GM19023 (cell line): ENCODE measurements at regions not wholly inside any gene's neighbourhood (a gene's known extent, or its start where the extent isn't known, plus 50 kb on each side); places are given as distances from the start of the nearest gene placed in this dataset.
"Not testable (repeated sequence)": the region's sequence is repeated elsewhere in the genome, so short reads cannot be mapped to it uniquely, and the experiment has no call there.

ENCODE experiments used
- ATAC-seq: cut with Tn5 transposase; IDR thresholded peaks from one replicate; pipeline ENCODE4 v1.9.1; 2021; ENCODE audit warnings: mild to moderate bottlenecking, moderate library complexity; ENCODE audit not compliant: unreplicated experiment

DNA sequence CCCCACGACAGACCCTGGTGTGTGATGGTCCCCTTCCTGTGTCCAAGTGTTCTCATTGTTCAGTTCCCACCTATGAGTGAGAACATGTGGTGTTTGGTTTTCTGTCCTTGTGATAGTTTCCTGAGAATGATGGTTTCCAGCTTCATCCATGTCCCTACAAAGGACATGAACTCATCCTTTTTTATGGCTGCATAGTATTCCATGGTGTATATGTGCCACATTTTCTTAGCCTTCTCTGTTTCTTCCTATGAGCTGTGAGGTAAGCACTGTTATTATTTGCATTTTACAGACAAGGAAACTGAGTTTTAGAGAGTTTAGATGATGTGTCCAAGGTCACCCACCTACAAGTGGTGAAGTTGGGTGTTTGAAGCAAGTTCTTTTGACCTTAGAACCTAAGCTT lies 51.1 kb upstream of the BNC1 start:
- ATAC-seq: not testable (repeated sequence)

DNA sequence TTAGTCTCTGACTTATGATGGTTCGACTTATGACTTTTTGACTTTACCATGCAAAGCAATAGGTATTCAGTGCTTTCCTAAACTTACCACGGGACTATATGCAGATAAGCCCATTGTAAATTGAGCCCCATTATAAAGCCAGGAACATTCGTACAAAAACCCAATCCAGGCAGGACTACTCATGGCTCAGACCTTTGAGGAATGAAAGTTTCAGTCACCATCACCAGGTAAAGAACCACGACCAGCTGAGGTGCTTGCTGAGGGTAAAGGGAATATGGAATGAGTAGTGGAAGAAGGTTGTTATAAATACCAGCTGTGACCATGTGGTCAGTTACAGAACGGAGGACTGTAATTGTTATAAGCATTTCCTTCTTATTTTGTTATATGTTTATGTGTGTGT lies 54.9 kb upstream of the BNC1 start:
- ATAC-seq: no peak

DNA sequence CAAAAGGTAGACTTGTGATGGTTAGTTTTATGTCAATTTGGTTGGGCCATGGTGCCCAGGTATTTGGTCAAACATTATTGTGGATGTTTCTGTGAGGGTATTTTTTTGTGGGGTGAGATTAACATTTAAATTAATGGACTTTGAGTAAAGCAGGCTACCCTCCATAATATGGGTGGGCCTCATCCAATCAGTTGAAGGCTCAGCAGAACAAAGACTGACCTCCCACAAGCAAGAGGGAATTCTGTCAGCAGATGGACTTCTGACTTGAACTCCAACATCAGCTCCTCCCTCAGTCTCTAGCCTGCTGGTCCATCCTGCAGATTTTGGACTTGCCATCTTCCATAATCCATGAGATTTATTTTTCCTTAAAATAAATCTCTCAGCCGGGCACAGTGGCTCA lies 55.6 kb upstream of the BNC1 start:
- no peak for ATAC-seq

DNA sequence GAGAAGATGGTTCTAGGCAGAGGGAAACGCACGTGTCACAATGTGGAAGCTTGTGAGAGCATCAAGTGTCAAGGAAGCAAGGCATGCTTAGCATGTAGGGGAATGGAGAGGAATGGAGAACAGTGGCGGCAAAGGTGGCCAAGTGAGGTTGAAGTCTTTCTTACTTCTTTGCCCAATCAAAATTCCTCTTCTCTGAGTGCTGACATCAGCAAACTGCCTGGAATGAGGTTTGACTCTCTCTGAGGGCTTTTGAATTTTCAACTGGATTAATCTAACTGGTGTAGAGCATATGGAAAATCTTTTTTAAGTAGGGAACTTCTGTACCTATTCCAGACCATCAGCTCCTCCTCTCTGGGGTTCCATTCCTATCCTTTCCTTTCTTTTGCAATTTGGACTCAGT lies 61.9 kb upstream of the BNC1 start:
- no peak for ATAC-seq

DNA sequence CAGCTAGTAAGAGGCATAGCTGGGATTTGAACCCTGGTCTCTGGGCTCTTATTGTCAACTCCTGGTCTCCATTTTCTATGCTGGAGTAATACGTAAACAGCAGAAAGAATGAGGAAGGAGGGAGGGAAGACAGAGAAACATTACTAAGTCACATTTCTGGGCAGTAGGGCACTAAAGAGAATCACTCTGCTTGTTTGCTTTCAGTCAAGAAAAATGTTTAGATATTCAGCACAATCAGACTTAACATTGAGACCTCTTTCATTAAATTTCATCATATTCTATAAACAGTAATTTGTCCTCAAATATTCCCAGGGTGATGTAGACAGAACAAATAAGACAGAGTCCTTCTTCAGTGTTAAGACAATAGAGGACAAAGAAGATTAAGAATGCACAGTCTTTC lies 67.7 kb upstream of the BNC1 start:
- ATAC-seq: no peak

DNA sequence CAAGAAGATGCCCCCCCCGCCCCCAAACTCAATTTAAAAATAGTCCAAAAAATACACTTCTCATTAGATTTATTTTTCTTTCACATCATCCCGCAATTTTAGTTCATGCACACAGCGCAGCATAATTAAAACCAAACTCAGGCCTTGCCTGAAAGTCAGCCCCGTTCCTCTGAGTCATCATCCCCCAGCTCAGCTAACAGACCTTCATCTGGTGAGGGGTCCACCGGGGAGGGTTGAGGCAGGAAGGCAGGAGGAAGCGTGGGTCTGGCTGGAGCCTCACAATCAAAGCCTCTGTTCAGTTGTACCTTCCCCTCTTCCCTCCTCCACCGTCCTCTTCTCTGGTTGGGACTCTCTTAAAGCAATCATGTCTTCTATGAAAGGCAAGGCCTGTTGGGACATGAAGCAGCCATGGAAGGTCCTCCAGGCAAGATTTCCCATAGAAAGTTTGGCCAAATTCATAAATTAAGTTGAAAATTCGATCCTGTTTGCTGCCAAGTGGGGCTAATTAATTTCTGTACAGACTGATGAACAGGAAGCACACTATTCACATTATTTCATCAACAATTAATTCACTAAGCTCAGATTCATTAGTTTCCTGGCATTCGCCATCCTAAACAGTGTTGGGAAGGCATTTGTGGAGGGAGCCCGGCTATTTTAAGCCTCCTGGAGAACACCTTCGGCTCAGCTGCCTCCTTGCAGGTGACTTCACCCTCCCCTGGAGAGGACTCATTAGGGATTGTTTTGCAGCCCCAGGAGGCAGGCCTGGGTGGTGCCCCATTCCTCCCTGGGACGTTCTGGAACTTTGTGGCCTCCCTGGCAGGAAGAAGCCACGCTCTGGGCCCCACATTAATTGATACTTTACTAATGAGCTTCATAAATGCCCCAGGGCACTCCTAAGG lies 72.3 kb upstream of the BNC1 start:
- ATAC-seq: no peak

DNA sequence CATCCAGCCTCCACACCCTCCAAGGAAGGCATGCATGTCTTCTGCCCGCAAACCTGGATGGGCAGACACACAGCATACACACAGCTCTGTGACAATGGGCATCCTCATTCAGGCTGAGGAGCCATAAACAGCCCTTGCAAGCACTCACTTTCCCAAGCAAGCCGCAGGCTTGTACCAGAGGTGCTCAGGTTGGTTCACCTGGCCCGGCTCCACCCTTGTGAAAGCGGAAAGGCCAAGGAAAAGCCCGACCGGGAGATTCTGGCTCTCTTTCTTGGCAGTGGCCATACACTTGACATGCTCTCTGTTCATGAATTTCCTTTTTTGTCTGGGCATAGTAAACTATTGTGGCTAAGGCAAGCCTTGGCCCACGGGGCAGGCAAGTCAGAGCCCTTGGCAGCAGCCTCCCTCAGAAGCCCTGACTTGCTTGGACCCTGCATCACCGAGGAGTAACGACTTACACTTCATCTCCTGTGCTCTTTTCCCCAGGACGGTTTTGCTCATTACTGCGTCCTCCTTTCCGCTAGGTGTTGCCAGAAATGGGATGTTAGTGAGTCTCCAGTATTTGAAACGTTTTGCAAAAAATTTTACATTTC lies 74.6 kb upstream of the BNC1 start:
- ATAC-seq: no peak

DNA sequence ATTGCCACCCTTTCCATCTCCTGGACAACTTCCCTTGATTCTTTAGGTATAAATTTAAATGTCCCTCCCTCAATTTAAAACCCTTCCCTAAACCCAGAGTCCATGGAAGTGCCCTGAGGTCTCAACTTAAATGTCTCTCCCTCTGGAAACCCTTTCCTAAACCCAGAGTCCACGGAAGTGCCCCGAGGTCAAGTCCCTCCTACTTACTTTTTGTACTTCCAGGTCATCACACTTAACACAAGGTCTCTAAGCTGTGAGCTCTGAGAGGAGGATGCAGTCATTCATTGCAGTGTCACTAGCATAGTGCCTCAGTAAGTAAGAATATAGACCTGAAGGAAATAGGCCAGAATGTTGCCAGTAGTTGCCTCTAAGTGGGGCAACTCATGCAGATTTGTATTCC lies 78.2 kb upstream of the BNC1 start:
- no peak for ATAC-seq

DNA sequence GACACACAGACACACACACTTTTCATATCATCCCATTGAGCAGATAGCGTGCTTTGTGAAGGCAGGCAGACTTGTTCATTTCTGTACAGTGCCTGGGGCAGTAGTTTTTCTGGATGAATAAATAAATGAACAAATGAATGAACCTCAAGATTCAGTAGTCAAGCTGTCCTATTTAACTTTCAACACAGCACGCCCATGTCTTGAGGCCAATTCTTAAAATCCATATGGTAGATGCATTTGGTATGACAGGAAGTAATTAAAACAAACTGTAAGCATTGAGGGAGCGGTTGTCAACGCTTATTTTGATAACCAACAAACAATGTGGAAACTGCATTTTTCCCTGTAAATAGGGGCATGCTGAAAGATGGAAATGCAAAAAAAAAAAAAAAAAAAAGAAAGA lies 80.0 kb upstream of the BNC1 start:
- no peak for ATAC-seq

DNA sequence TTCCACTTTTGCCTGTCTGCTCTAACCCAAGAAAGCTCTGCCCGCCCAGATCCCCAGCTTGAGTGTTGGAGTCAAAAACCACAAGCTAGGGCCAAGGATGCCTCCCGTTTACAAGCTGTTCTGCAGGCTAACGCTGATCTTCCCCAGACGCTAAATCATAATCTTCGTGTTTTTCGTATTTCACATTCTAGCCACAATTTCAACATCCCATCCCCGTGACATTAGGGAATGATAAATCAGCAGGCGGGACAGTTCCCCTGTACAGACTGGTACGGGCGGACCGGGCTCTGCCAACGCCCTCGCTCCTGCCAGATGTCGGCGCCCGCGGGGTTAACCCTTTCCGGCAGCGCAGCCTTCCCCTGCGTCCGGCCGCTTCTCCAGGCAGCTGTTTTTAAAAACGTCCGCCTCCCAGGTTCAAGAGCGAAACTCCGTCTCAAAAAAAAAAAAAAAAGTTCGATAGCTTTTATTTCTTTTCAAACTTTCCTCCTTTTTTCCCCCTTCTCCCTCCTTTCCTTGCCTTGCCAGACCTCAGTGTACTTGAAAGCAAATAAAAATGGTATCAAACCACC lies 81.0 kb upstream of the BNC1 start:
- ATAC-seq: no peak

DNA sequence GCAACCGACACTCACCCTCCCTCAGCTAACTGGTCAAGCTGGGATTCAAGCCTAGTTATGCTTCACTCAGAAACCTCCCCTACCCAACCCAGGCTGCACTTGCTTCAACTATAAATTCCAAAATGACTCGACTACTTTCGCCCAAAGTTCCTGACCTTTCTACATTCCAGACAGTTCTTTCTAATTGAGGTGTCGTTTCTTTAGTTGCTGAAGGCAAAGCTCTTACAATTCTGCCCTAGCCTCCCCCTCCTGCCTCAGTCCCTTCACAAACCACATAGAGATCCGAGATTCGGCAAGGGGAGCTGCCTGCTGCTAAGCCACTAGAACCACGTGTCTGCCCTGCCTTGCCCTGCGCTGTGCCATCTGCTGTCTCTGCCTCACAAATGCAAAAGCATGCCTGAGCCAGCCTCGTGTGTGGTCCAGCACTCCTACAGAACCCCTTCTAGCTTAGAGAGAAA lies 74.7 kb upstream of the SH3GL3 start:
- ATAC-seq: no peak

DNA sequence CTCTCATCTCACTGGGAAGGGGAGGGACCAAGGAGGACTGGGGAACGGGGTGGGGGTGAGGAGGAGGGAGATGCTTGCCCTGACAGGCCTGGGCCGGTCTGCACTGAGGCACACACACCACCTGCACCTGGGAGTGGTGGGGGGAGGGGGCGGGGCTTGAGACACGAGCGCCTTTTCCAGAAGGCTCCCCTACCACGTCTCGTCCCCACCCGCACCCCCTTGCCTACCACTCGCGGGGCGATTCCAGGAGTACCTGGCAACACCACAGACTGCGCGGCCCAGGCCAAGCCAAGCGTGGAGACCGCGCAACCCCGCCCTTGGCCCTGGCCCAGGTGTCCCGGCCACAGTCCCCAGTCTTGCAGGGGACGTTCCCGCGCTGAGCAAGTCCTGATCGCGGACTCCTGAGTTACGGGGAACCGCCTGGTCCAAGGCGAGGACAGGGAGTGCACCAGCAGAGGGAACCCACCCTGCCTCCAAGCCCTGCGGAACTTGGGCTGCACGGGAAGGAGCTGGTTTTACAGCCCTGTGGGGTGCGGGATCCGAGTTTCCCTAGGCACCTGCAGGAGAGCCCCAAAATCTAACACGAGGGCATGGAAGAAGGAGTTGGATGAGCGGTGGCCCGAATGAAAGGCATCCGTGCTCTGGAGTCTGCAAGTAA lies 68.1 kb upstream of the SH3GL3 start:
- ATAC-seq: no peak

DNA sequence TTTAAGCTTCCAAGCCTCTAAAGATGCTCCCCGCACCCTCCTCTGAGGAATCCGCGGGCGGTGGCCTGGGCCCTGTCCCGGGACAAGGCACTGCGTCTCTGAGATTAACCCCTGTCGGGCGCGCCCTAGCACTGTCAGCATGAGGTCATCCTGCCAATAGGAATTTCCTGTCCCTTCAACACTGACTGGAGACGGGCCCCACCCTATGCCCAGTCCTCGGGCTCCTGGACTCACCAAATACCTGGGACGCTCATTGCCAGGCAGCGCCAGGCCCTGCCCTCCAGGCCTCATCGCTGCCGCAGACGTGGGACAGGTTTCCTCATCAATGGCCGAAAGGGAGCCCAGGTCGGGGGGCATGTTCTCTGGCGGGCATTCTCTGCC lies 67.6 kb upstream of the SH3GL3 start:
- ATAC-seq: no peak

DNA sequence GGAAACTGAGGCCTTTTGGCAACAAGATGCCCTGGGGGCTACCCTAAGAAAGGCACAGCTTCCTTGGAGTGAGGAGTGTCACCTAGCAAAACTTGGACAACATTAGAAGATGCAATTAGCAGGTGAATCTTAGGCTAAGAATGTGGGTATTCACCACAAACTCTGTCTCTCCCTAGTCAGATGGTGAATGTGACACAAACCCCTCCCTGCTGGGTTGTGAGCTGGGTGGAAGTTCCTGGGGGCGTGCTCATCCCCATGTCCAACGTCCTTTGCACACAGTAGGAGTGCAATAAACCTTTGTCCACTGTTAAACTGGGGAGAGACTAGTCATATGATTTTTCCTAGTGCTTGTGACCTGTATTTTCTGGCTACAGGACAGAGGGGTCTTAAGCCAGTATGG lies 67.1 kb upstream of the SH3GL3 start:
- no peak for ATAC-seq

DNA sequence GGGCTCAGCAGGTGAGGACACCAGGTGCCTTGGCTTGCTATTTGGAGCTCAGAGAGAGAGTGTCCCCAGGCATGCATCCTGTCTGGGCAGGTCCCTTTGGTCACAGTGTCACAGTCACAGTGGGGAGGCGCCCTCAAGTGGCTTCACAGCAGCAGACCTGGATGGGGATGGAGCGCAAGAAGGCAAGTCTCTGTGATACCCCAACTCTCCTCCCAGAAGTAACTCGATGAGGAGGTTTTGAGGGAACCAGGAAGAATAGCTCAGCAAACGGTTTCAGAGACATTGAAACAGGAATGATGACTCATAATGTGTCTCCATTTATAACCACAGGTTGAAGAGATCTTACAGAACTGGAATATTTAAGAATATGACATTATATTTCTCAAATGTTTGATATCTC lies 66.5 kb upstream of the SH3GL3 start:
- peak; percentile 76 for ATAC-seq

DNA sequence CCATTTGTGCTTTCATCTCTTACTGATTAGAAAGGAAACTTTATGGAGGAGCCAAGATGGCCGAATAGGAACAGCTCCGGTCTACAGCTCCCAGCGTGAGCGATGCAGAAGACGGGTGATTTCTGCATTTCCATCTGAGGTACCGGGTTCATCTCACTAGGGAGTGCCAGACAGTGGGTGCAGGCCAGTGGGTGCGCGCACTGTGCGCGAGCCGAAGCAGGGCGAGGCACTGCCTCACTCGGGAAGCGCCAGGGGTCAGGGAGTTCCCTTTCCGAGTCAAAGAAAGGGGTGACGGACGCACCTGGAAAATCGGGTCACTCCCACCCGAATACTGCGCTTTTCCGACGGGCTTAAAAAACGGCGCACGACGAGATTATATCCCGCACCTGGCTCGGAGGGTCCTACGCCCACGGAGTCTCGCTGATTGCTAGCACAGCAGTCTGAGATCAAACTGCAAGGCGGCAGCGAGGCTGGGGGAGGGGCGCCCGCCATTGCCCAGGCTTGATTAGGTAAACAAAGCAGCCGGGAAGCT lies 63.5 kb upstream of the SH3GL3 start:
- not testable (repeated sequence) for ATAC-seq

DNA sequence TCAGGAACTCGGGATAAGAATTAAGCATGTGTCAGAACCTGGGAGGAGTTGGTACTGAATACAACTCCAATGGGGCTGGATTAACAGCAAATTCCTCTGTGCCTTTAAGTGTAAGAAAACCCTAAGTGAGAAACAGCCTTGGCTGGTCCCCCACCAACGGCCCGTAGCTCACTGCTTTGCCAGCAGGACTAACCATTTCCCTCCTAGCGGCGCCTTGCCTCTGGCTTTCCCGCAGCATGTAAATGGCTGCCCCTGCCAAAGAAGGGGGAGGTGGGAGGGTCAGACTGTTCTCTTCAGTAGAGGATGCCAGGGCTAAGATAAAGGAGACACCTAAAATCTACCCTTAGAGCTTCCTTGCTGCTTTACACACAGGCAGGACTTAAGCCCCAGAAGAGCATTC lies 51.0 kb upstream of the SH3GL3 start:
- no peak for ATAC-seq
